ENCODE measurements at regions not wholly inside any gene's neighbourhood (a gene's known extent, or its start where the extent isn't known, plus 50 kb on each side); places are given as distances from the start of the nearest gene placed in this dataset.
A peak's percentile ranks its signal among the peaks of the same experiment; 100 is the strongest.
"Not testable (repeated sequence)": the region's sequence is repeated elsewhere in the genome, so short reads cannot be mapped to it uniquely, and the experiment has no call there.

DNA sequence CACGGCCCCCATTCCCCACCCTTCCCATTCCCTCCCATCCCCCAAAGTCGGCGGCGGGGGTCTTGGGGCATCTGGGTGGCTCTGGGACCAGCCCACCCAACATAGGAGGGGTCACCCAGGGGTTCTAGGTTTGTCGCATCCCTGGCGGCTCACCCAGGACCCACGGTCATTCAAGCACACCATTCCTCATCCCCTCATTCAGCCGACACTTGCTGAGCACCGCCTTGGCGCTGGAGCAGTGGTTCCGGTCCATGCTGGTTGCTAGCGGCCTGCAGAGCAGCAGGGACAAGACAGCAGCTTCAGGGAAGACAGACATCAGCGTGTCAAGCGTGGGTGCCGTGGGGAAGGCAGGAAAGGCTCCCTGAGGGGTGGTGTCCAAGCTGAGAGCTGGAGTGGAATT is 50.5 kb upstream of the OTOS start:
- no peak for DNase-seq (ENCODE audit: low spot score)
- H3K4me3 Mint-ChIP-seq = no peak overlapping the region
- H3K4me1 Mint-ChIP-seq = peaks cover 21% of the 10 kb centered on the region

DNA sequence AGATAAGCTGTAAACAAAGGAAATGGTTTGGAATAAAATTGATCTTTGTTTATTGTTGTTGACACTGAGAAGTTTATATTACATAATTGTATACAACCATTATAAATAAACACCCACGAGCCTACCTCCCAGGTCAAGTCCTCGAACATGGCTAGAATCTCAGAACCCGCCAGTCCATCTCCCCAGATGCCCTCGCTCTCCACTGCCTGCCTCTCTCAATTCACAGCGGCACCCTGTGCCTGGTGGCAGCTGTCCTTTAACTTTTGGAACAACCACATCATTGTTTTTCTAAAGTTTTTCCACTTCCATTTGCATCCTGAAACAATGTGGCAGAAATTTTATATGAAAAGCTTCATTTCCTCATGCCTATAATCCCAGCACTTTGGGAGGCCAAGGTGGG is 52.2 kb upstream of the OTOS start:
- H3K27me3 ChIP-seq = no peaks in the 10 kb centered on the region
- Mint-ChIP-seq H3K27ac (peak overlapping the region; percentile 8), H3K36me3 (no peaks in the 10 kb centered on the region), H3K9me3 (peaks cover 20% of the 10 kb centered on the region), H3K27me3 (ENCODE audit: insufficient read depth, low read depth) (peaks cover 10% of the 10 kb centered on the region), H3K4me1 (peaks cover 24% of the 10 kb centered on the region), H3K4me3 (no peak overlapping the region)
- H3K4me1 ChIP-seq = peaks cover 15% of the 10 kb centered on the region
- no peaks in the 10 kb centered on the region for H4K20me1 ChIP-seq (ENCODE audit: low read depth)
- no peak overlapping the region for H3K9ac ChIP-seq
- H3F3A ChIP-seq (ENCODE audit: low read depth) = peaks cover 15% of the 10 kb centered on the region
- no peak overlapping the region for H3K4me2 ChIP-seq
- TF ChIP-seq EZH2phosphoT487 (IDR thresholded peaks at IDR 0.05) = no peak
- TF ChIP-seq, protein P1, sequence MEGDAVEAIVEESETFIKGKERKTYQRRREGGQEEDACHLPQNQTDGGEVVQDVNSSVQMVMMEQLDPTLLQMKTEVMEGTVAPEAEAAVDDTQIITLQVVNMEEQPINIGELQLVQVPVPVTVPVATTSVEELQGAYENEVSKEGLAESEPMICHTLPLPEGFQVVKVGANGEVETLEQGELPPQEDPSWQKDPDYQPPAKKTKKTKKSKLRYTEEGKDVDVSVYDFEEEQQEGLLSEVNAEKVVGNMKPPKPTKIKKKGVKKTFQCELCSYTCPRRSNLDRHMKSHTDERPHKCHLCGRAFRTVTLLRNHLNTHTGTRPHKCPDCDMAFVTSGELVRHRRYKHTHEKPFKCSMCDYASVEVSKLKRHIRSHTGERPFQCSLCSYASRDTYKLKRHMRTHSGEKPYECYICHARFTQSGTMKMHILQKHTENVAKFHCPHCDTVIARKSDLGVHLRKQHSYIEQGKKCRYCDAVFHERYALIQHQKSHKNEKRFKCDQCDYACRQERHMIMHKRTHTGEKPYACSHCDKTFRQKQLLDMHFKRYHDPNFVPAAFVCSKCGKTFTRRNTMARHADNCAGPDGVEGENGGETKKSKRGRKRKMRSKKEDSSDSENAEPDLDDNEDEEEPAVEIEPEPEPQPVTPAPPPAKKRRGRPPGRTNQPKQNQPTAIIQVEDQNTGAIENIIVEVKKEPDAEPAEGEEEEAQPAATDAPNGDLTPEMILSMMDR (IDR thresholded peaks at IDR 0.05) = no peak
- no peak for TF ChIP-seq EZH2 (IDR thresholded peaks at IDR 0.05)
- no peak for DNase-seq (ENCODE audit: low spot score)
- no peaks in the 10 kb centered on the region for H3K36me3 ChIP-seq
- no peaks in the 10 kb centered on the region for H3K9me3 ChIP-seq (ENCODE audit: low read depth)
- no peak overlapping the region for H3K4me3 ChIP-seq
- H3K27ac ChIP-seq = no peak overlapping the region
- no peak overlapping the region for H2AFZ ChIP-seq (replicated peaks)
- no peaks in the 10 kb centered on the region for H3K79me2 ChIP-seq (ENCODE audit: low read depth)

More for the DNA sequence above, 50.5 kb upstream of the OTOS start:
- H3K27me3 Mint-ChIP-seq (ENCODE audit: insufficient read depth, low read depth) = peaks cover 11% of the 10 kb centered on the region
- TF ChIP-seq EZH2 (IDR thresholded peaks at IDR 0.05) = no peak
- TF ChIP-seq, protein P1 (IDR thresholded peaks at IDR 0.05) = no peak
- TF ChIP-seq EZH2phosphoT487 (IDR thresholded peaks at IDR 0.05) = no peak
- Histone ChIP-seq H3K36me3 (no peaks in the 10 kb centered on the region), H3K79me2 (ENCODE audit: low read depth) (no peaks in the 10 kb centered on the region), H3K27ac (no peak overlapping the region), H3K4me2 (no peak overlapping the region), H2AFZ (replicated peaks) (no peak overlapping the region), H3K4me1 (peaks cover 15% of the 10 kb centered on the region), H3K4me3 (no peak overlapping the region), H3K9ac (no peak overlapping the region), H3F3A (ENCODE audit: low read depth) (peaks cover 15% of the 10 kb centered on the region), H3K27me3 (no peaks in the 10 kb centered on the region), H3K9me3 (ENCODE audit: low read depth) (no peaks in the 10 kb centered on the region), H4K20me1 (ENCODE audit: low read depth) (no peaks in the 10 kb centered on the region)
- H3K36me3 Mint-ChIP-seq = no peaks in the 10 kb centered on the region
- H3K27ac Mint-ChIP-seq = no peak overlapping the region
- peaks cover 23% of the 10 kb centered on the region for H3K9me3 Mint-ChIP-seq

DNA sequence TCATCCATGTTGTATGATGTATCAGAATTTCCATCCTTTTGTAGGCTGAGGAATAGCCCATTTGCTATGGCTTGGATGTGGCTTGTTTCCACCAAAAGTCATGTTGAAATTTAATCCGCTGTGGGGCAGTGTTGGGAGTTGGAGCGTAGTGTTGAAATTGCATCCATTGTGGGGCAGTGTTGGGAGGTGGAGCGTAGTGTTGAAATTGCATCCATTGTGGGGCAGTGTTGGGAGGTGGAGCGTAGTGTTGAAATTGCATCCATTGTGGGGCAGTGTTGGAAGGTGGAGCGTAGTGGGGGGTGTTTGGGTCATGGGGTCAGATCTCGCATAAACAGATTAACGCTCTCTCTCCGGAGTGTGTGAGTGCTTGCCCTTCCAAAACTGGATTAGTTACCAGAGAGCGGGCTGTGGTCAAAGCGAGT is 53.9 kb upstream of the OTOS start:
- TF ChIP-seq, protein P1 (IDR thresholded peaks at IDR 0.05) = peak; percentile 56
- peak; percentile 88 for DNase-seq (ENCODE audit: low spot score)
- Histone ChIP-seq H3K4me2 (peak overlapping the region; percentile 75), H3K4me1 (peaks cover 15% of the 10 kb centered on the region), H3F3A (ENCODE audit: low read depth) (peaks cover 15% of the 10 kb centered on the region)
- H3K9me3 Mint-ChIP-seq; H3K36me3 ChIP-seq; H3K9me3 ChIP-seq (ENCODE audit: low read depth); H2AFZ ChIP-seq (replicated peaks); H3K9ac ChIP-seq; H3K36me3 Mint-ChIP-seq; H3K27me3 Mint-ChIP-seq (ENCODE audit: insufficient read depth, low read depth); H3K27ac Mint-ChIP-seq; H3K4me3 ChIP-seq; H3K27me3 ChIP-seq; H3K27ac ChIP-seq; H3K79me2 ChIP-seq (ENCODE audit: low read depth); H4K20me1 ChIP-seq (ENCODE audit: low read depth): not testable (repeated sequence)
- H3K4me1 Mint-ChIP-seq = peaks cover 24% of the 10 kb centered on the region
- H3K4me3 Mint-ChIP-seq = peak overlapping the region; percentile 14
